ENCODE measurements at regions not wholly inside any gene's neighbourhood (a gene's known extent, or its start where the extent isn't known, plus 50 kb on each side); places are given as distances from the start of the nearest gene placed in this dataset.

GRCh38 chr14:86346818-86347384, 817.0 kb downstream of the FLRT2 start:
- peaks cover 58% of the 10 kb centered on the region for H3K9me3 ChIP-seq (ENCODE audit: low read length)
- no peak overlapping the region for H3K9ac ChIP-seq (ENCODE audit: insufficient read depth, low read depth, low read length)
- FAIRE-seq (no peak), ATAC-seq (no peak), DNase-seq (ENCODE audit: low spot score) (no peak)
- H4K20me1 ChIP-seq (ENCODE audit: insufficient read depth, low read length): no peaks in the 10 kb centered on the region
- ChIA-PET CTCF (ENCODE audit: low intra/inter-chr PET ratio, low total read pairs) (no interaction called here), POLR2A (no interaction called here)
- TF ChIP-seq ZNF569 (CRISPR knock-in tag; IDR thresholded peaks at IDR 0.05; ENCODE audit: borderline replicate concordance) (no peak), ZFP36L2 (CRISPR knock-in tag; IDR thresholded peaks at IDR 0.05) (no peak), ZNF710 (CRISPR knock-in tag; IDR thresholded peaks at IDR 0.05; ENCODE audit: borderline replicate concordance) (no peak), NFYB (CRISPR knock-in tag; IDR thresholded peaks at IDR 0.05) (no peak)
- H3K27me3 ChIP-seq (ENCODE audit: control insufficient read depth in 1 of 2, insufficient read depth in 2 of 2, low read length in 2 of 2): no peaks in the 10 kb centered on the region
- H3K4me3 ChIP-seq (replicated peaks in 1 of 3; ENCODE audit: insufficient read depth in 1 of 3, low read depth in 2 of 3, low read length in 3 of 3): no peak overlapping the region
- no peaks in the 10 kb centered on the region for H3K79me2 ChIP-seq (ENCODE audit: insufficient read depth, low read length)
- no peaks in the 10 kb centered on the region for H3K4me1 ChIP-seq (ENCODE audit: insufficient read depth, low read length)
- no TSS peak for BruUV-seq (replicated peaks)
- no peaks in the 10 kb centered on the region for H3K36me3 ChIP-seq (replicated peaks in 1 of 2; ENCODE audit: control insufficient read depth in 1 of 2, insufficient read depth in 2 of 2, low read length in 2 of 2)
- no peak overlapping the region for H3K27ac ChIP-seq (ENCODE audit: extremely low read length, insufficient read depth, low read length)
- no peak overlapping the region for H3K4me2 ChIP-seq (ENCODE audit: low read depth, low read length)
- WGBS (ENCODE audit: low lambda C conversion rate): 3% methylated on average over 3 of the region's 3 CpGs
- intact Hi-C loops (cut with micrococcal nuclease; ENCODE audit: unreplicated experiment) (no loop called here), in situ Hi-C loops (cut with HindIII; ENCODE audit: extremely low pct_ligation_motif_present, low pct_unique_long_range_greater_than_20kb) (no loop called here)
- no peak overlapping the region for H2AFZ ChIP-seq (ENCODE audit: low read length)

GRCh38 chr14:86334355-86334754, 804.4 kb downstream of the FLRT2 start:
- no peak for ATAC-seq
- H3K27ac ChIP-seq (ENCODE audit: extremely low read length, insufficient read depth, low read length): no peak overlapping the region
- H3K4me1 ChIP-seq (ENCODE audit: insufficient read depth, low read length): no peaks in the 10 kb centered on the region
- intact Hi-C loops (cut with micrococcal nuclease; ENCODE audit: unreplicated experiment) (no loop called here), in situ Hi-C loops (cut with HindIII; ENCODE audit: extremely low pct_ligation_motif_present, low pct_unique_long_range_greater_than_20kb) (no loop called here)
- POLR2A ChIA-PET: no interaction called here
- 0% methylated on average over 3 of the region's 3 CpGs for WGBS (ENCODE audit: low lambda C conversion rate)
- H3K4me3 ChIP-seq (replicated peaks in 1 of 3; ENCODE audit: insufficient read depth in 1 of 3, low read depth in 2 of 3, low read length in 3 of 3): no peak overlapping the region
- H3K79me2 ChIP-seq (ENCODE audit: insufficient read depth, low read length): no peaks in the 10 kb centered on the region
- no peaks in the 10 kb centered on the region for H4K20me1 ChIP-seq (ENCODE audit: insufficient read depth, low read length)
- no peaks in the 10 kb centered on the region for H3K36me3 ChIP-seq (replicated peaks in 1 of 2; ENCODE audit: control insufficient read depth in 1 of 2, insufficient read depth in 2 of 2, low read length in 2 of 2)
- no peak overlapping the region for H3K9ac ChIP-seq (ENCODE audit: insufficient read depth, low read depth, low read length)
- H3K4me2 ChIP-seq (ENCODE audit: low read depth, low read length): no peak overlapping the region
- TF ChIP-seq NFE2L2 (IDR thresholded peaks at IDR 0.05; ENCODE audit: low read length) (no peak), ZNF143 (CRISPR knock-in tag; IDR thresholded peaks at IDR 0.05) (no peak), DRAP1 (CRISPR knock-in tag; IDR thresholded peaks at IDR 0.05) (no peak), PAX8 (CRISPR knock-in tag; IDR thresholded peaks at IDR 0.05; ENCODE audit: borderline replicate concordance) (no peak)
- no peaks in the 10 kb centered on the region for H3K27me3 ChIP-seq (ENCODE audit: control insufficient read depth in 1 of 2, insufficient read depth in 2 of 2, low read length in 2 of 2)
- DNase-seq (ENCODE audit: low spot score): no peak
- FAIRE-seq: no peak
- CTCF ChIA-PET (ENCODE audit: low intra/inter-chr PET ratio, low total read pairs): no interaction called here
- no TSS peak for BruUV-seq (replicated peaks)
- H2AFZ ChIP-seq (ENCODE audit: low read length): no peak overlapping the region
- no peaks in the 10 kb centered on the region; the same call in 1 of the 2 replicates for H3K9me3 ChIP-seq (ENCODE audit: low read length)
